ENCODE measurements at regions not wholly inside any gene's neighbourhood (a gene's known extent, or its start where the extent isn't known, plus 50 kb on each side); places are given as distances from the start of the nearest gene placed in this dataset.
A peak's percentile ranks its signal among the peaks of the same experiment; 100 is the strongest.

GRCh38 chr4:163871078-163871477 lies 376.6 kb downstream of the TMA16 start:
- no peak for DNase-seq (ENCODE audit: low read depth)

GRCh38 chr4:163875327-163875726 lies 380.8 kb downstream of the TMA16 start:
- no peak for DNase-seq (ENCODE audit: low read depth)

GRCh38 chr4:163878336-163879121 lies 384.0 kb downstream of the TMA16 start:
- no peak for DNase-seq (ENCODE audit: low read depth)

- no peak for DNase-seq (ENCODE audit: low read depth)
Observed at GRCh38 chr4:163892417-163892816, 397.9 kb downstream of the TMA16 start.

GRCh38 chr4:163895378-163896005 lies 401.0 kb downstream of the TMA16 start:
- DNase-seq (ENCODE audit: low read depth): no peak

GRCh38 chr4:163901319-163901718 lies 406.8 kb downstream of the TMA16 start:
- no peak for DNase-seq (ENCODE audit: low read depth)

GRCh38 chr4:163902417-163902816 lies 407.9 kb downstream of the TMA16 start:
- DNase-seq (ENCODE audit: low read depth): no peak

- peak; percentile 26 for DNase-seq (ENCODE audit: low read depth)
Observed at GRCh38 chr4:163911891-163912290, 417.4 kb downstream of the TMA16 start.

GRCh38 chr4:163913571-163913970 lies 419.1 kb downstream of the TMA16 start:
- no peak for DNase-seq (ENCODE audit: low read depth)

GRCh38 chr4:163915896-163916295 lies 421.4 kb downstream of the TMA16 start:
- DNase-seq (ENCODE audit: low read depth): no peak

- no peak for DNase-seq (ENCODE audit: low read depth)
Observed at GRCh38 chr4:163920426-163920825, 425.9 kb downstream of the TMA16 start.

GRCh38 chr4:163922302-163922701 lies 427.8 kb downstream of the TMA16 start:
- peak; percentile 32 for DNase-seq (ENCODE audit: low read depth)

- no peak for DNase-seq (ENCODE audit: low read depth)
Observed at GRCh38 chr4:163923092-163923491, 428.6 kb downstream of the TMA16 start.

GRCh38 chr4:163930086-163930485 lies 435.6 kb downstream of the TMA16 start:
- no peak for DNase-seq (ENCODE audit: low read depth)

GRCh38 chr4:163932504-163932903 lies 438.0 kb downstream of the TMA16 start:
- DNase-seq (ENCODE audit: low read depth): no peak

- no peak for DNase-seq (ENCODE audit: low read depth)
Observed at GRCh38 chr4:163939597-163939996, 445.1 kb downstream of the TMA16 start.

GRCh38 chr4:163941221-163941905 lies 446.9 kb downstream of the TMA16 start:
- DNase-seq (ENCODE audit: low read depth): peak; percentile 28

GRCh38 chr4:163948920-163949455 lies 454.5 kb downstream of the TMA16 start:
- no peak for DNase-seq (ENCODE audit: low read depth)

- DNase-seq (ENCODE audit: low read depth): no peak
Observed at GRCh38 chr4:163949976-163950601, 455.6 kb downstream of the TMA16 start.

GRCh38 chr4:163955288-163955687 lies 460.8 kb downstream of the TMA16 start:
- DNase-seq (ENCODE audit: low read depth): no peak

- DNase-seq (ENCODE audit: low read depth): no peak
Observed at GRCh38 chr4:163958751-163959150, 464.3 kb downstream of the TMA16 start.

GRCh38 chr4:163959932-163960331 lies 465.4 kb downstream of the TMA16 start:
- DNase-seq (ENCODE audit: low read depth): no peak
